OCI-LY7 (cell line): ENCODE measurements at regions not wholly inside any gene's neighbourhood (a gene's known extent, or its start where the extent isn't known, plus 50 kb on each side); places are given as distances from the start of the nearest gene placed in this dataset.

Experiments used
- BruUV-seq: library from RNA; stranded (reverse); fragments of 400-500 nt; replicated peaks from 2 replicates; lab custom pipeline; 2021; lab: Mats Ljungman, UMichigan
- CTCF ChIA-PET: fragments of 300-600 bp; sonication (Branson Sonifier 250); formaldehyde crosslinking; loops from one replicate; lab custom pipeline; 2022; ENCODE audit warnings: antibody characterized with exemption; ENCODE audit not compliant: unreplicated experiment; lab: Charles Lee
- POLR2A ChIA-PET: fragments of 300-600 bp; sonication (Branson Sonifier 250); formaldehyde crosslinking; loops from one replicate; lab custom pipeline; 2022; ENCODE audit warnings: antibody characterized with exemption; lab: Charles Lee
- DNase-seq: peaks from one replicate; pipeline ENCODE4 v3.0.0-alpha.2; 2015; ENCODE audit warnings: low spot score
- H2AFZ ChIP-seq: fragments of 200-600 bp; sonication (generic), shearing (Covaris generic); 2 replicates; pipeline ENCODE4 v1.6.1; 2014; ENCODE audit warnings: mild to moderate bottlenecking, antibody characterized with exemption, low read length, moderate library complexity
- H3K27ac ChIP-seq: fragments of 200-600 bp; sonication (generic); 2 replicates; pipeline ENCODE4 v1.5.1; 2014; ENCODE audit warnings: mixed run types, low read depth, mild to moderate bottlenecking, moderate library complexity, low read length, inconsistent platforms; ENCODE audit not compliant: poor library complexity, severe bottlenecking
- H3K36me3 ChIP-seq: fragments of 200-600 bp; sonication (generic); 2 replicates; pipeline ENCODE4 v1.6.1; 2014; ENCODE audit warnings: mild to moderate bottlenecking, antibody characterized with exemption, low read length, moderate library complexity, mixed read lengths; ENCODE audit not compliant: insufficient read depth
- H3K4me1 ChIP-seq: fragments of 200-600 bp; sonication (generic); 2 replicates; pipeline ENCODE4 v1.5.1; 2014; ENCODE audit warnings: mild to moderate bottlenecking, low read length; ENCODE audit not compliant: insufficient read depth, poor library complexity, severe bottlenecking
- H3K4me2 ChIP-seq: fragments of 200-600 bp; sonication (generic); 2 replicates; pipeline ENCODE4 v1.6.1; 2014; ENCODE audit warnings: mild to moderate bottlenecking, low read length
- H3K4me3 ChIP-seq: fragments of 200-600 bp; sonication (generic); 2 replicates; pipeline ENCODE4 v1.5.1; 2014; ENCODE audit warnings: mild to moderate bottlenecking, low read depth, low read length; ENCODE audit not compliant: poor library complexity, severe bottlenecking
- H3K79me2 ChIP-seq: fragments of 200-600 bp; sonication (generic); 2 replicates; pipeline ENCODE4 v1.6.1; 2016; ENCODE audit warnings: low read depth, mild to moderate bottlenecking, low read length, moderate library complexity, mixed read lengths; ENCODE audit not compliant: insufficient read depth
- H3K9me2 ChIP-seq: fragments of 200-600 bp; sonication (generic); 2 replicates; pipeline ENCODE4 v1.6.1; 2016; ENCODE audit warnings: mild to moderate bottlenecking, low read length, mixed read lengths; ENCODE audit not compliant: insufficient read depth
- H3K9me3 ChIP-seq: fragments of 200-600 bp; sonication (generic); 2 replicates; pipeline ENCODE4 v1.6.1; 2014; ENCODE audit warnings: mild to moderate bottlenecking, mixed run types, low read length, mixed read lengths
- H4K20me1 ChIP-seq: fragments of 200-600 bp; sonication (generic); 2 replicates; pipeline ENCODE4 v1.6.1; 2014; ENCODE audit warnings: mild to moderate bottlenecking, antibody characterized with exemption, low read length, moderate library complexity, mixed read lengths; ENCODE audit not compliant: insufficient read depth
- EZH2phosphoT487 ChIP-seq: fragments of 200-600 bp; sonication (generic); IDR thresholded peaks from 2 replicates; pipeline ENCODE4 v1.6.1; 2018; ENCODE audit warnings: low read depth, borderline replicate concordance, mild to moderate bottlenecking, mixed run types, antibody characterized with exemption, low read length, moderate library complexity, mixed read lengths
- intact Hi-C: fragments of 100-400 bp; cut with micrococcal nuclease; formaldehyde crosslinking; loops from one replicate; pipeline ENCODE4 v1.10.0; 2022; ENCODE audit not compliant: unreplicated experiment
- TF ChIP-seq, protein P1 (sequence below): fragments of 200-600 bp; sonication (generic); conservative IDR thresholded peaks from 2 replicates; pipeline ENCODE4 v1.5.1; 2014; ENCODE audit warnings: mild to moderate bottlenecking, antibody characterized with exemption, low read length, moderate library complexity, mixed read lengths

DNA sequence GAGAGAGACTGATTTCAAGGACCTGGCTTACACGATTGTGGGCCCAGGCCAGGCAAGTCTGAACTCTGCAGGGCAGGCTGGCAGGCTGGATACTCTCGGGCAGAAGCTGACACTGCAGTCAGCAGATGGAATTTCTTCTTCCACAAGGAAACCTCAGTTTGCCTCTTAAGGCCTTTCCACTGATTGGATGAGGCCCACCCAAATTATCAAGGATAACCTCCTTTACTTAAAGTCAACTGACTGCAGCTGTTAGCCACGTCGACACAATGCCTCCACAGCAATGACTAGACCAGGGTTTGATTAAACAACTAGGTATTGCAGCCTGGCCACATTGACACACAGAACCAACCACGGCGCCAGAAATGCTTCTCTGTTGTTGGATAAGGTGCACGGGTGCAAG, 130.5 kb downstream of the PSMG1 start:
- no peak overlapping the region for H3K4me2 ChIP-seq
- no peaks in the 10 kb centered on the region for H3K4me1 ChIP-seq
- H3K9me2 ChIP-seq = no peaks in the 10 kb centered on the region
- no TSS peak for BruUV-seq
- POLR2A ChIA-PET = no interaction called here
- TF ChIP-seq, protein P1, sequence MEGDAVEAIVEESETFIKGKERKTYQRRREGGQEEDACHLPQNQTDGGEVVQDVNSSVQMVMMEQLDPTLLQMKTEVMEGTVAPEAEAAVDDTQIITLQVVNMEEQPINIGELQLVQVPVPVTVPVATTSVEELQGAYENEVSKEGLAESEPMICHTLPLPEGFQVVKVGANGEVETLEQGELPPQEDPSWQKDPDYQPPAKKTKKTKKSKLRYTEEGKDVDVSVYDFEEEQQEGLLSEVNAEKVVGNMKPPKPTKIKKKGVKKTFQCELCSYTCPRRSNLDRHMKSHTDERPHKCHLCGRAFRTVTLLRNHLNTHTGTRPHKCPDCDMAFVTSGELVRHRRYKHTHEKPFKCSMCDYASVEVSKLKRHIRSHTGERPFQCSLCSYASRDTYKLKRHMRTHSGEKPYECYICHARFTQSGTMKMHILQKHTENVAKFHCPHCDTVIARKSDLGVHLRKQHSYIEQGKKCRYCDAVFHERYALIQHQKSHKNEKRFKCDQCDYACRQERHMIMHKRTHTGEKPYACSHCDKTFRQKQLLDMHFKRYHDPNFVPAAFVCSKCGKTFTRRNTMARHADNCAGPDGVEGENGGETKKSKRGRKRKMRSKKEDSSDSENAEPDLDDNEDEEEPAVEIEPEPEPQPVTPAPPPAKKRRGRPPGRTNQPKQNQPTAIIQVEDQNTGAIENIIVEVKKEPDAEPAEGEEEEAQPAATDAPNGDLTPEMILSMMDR = no peak
- TF ChIP-seq EZH2phosphoT487 = no peak
- no peaks in the 10 kb centered on the region for H3K79me2 ChIP-seq
- H3K27ac ChIP-seq = no peak overlapping the region
- H2AFZ ChIP-seq = no peak overlapping the region
- no peaks in the 10 kb centered on the region for H3K9me3 ChIP-seq
- CTCF ChIA-PET = no interaction called here
- no peak for DNase-seq
- intact Hi-C loops = no loop called here
- H3K36me3 ChIP-seq = no peaks in the 10 kb centered on the region
- no peaks in the 10 kb centered on the region for H4K20me1 ChIP-seq
- no peak overlapping the region for H3K4me3 ChIP-seq

DNA sequence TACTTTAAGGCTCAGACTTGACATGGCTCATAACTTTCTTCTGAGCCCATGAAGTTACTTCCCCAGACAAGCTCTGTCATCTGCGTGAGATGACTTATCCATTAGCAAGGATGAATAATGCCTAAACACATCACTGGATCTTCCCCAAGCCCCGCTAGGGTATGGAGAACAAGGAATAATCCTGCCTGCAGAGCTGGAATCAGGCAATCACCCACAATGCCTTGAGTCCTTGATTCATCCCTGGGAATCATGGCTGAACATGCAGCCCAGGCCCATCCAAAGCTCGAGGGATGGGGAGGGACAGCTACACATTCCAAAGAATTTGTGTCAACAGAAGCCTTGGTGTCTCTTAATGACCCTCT, 131.7 kb downstream of the PSMG1 start:
- Histone ChIP-seq H3K4me1 (no peaks in the 10 kb centered on the region), H3K27ac (no peak overlapping the region), H2AFZ (no peak overlapping the region), H3K9me3 (no peaks in the 10 kb centered on the region), H3K36me3 (no peaks in the 10 kb centered on the region), H3K4me3 (no peak overlapping the region), H4K20me1 (no peaks in the 10 kb centered on the region), H3K4me2 (no peak overlapping the region), H3K79me2 (no peaks in the 10 kb centered on the region), H3K9me2 (no peaks in the 10 kb centered on the region)
- ChIA-PET POLR2A (no interaction called here), CTCF (no interaction called here)
- intact Hi-C loops = no loop called here
- no TSS peak for BruUV-seq
- no peak for DNase-seq
- TF ChIP-seq, protein P1 = no peak
- TF ChIP-seq EZH2phosphoT487 = no peak

DNA sequence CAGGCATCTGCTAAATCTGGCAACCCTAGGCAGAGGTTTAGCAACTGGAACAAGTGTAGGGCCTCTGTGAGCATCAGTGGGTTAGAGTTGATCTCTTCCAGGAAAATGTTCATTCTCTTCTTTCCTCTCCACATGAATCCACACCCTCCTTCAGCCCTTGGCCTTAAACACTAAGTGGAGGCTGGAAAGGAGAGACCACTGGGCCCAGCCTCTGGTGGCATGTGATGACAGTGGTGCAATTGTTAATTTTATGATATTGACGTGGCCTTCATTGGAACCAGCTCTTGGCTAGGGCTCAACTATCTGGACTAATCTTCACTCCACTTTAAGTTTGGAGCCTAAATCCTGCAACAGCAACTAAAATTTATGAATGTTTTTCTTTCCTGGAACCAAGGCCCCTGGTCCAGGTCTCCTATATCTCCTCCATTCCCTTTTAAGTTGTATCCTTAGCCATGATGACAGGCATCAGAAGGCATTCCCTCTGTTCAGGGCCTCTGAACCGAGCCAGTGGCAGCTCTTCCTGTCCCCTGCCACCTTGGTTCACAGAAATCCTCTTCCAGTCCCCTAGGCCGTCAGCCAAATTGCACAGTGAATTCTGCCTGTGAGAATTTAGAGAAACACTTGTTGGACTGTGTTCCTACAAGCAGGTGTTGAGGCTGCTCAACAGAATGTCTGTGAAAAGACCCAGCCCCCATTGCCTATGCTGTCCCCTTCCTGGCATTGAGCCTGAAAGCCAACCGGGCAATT, 132.2 kb downstream of the PSMG1 start:
- Histone ChIP-seq H3K79me2 (no peaks in the 10 kb centered on the region), H2AFZ (no peak overlapping the region), H3K4me1 (no peaks in the 10 kb centered on the region), H3K9me2 (no peaks in the 10 kb centered on the region), H3K9me3 (no peaks in the 10 kb centered on the region), H3K27ac (no peak overlapping the region), H3K4me3 (no peak overlapping the region), H3K36me3 (no peaks in the 10 kb centered on the region), H4K20me1 (no peaks in the 10 kb centered on the region), H3K4me2 (no peak overlapping the region)
- BruUV-seq = no TSS peak
- ChIA-PET POLR2A (interaction anchor here (0.5 to 0.9 kb wide), 3 partner anchors 10 to 62 kb away, joined by 3 to 4 read pairs (median 3); no protein-coding TSS in a partner anchor), CTCF (no interaction called here)
- TF ChIP-seq, protein P1 = no peak
- no peak for TF ChIP-seq EZH2phosphoT487
- intact Hi-C loops = no loop called here
- no peak for DNase-seq
